ENCODE measurements at regions not wholly inside any gene's neighbourhood (a gene's known extent, or its start where the extent isn't known, plus 50 kb on each side); places are given as distances from the start of the nearest gene placed in this dataset.

- no peak for DNase-seq (ENCODE audit: low spot score)
These were observed 198.5 kb upstream of the RARB start for GRCh38 chr3:25229586-25229985.

DNA sequence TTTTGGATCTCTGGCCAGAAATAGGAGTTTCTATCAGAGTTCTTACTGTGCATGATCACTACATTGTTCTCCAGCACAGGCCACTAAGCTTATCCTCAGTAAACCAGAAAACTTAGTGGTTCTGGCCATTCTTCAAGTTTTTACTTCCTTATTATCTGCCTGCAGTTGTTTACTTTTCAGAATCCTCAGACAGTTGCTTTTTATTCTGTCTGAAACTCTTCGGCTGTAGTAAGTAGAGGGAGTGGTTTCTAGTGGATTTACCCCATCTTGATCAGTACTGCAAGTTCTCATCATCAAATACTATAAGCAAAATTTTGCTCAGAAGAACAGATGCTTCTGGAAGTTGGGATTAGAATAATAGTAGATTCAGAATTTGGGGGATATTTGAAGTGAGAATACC is 193.0 kb upstream of the RARB start:
- no peak for DNase-seq (ENCODE audit: low spot score)

DNA sequence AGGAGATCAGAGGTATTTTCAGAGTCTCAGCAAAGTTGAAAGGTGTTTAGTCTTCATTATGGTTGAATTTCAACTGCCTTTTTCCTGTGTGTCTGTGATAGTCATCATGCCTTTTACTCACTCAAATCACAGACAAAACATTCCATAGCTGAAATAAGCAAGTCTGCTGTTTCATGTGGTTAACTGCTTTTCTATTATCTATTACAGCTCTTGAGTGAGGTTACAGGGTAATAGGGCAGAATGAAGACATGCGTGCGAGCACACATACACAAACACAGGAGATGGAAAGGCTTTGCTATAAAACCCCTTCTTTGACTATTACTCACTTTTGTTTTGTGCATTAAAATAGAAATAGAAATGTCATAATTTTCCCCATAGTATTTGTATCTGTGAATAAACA is 192.6 kb upstream of the RARB start:
- DNase-seq (ENCODE audit: low spot score) = no peak

DNA sequence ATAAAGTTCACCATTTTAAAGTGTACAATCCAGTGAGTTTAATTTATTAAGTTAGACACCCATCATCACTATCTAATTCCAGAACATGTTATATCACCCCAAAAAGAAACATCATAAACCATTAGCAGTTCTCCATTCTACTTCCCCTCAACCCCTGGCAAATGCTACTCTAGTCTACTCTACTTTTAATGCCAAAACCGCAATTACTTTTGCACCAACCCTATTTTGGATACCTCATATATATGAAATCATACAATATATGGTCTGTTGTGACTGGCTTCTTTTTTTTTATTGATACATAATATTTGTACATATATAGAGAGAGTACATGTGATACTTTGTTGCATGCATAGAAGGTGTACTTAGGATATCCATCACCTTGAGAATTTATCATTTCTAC is 190.5 kb upstream of the RARB start:
- DNase-seq (ENCODE audit: low spot score) = no peak

- DNase-seq (ENCODE audit: low spot score) = no peak
These were observed 189.0 kb upstream of the RARB start for GRCh38 chr3:25239042-25239441.

DNA sequence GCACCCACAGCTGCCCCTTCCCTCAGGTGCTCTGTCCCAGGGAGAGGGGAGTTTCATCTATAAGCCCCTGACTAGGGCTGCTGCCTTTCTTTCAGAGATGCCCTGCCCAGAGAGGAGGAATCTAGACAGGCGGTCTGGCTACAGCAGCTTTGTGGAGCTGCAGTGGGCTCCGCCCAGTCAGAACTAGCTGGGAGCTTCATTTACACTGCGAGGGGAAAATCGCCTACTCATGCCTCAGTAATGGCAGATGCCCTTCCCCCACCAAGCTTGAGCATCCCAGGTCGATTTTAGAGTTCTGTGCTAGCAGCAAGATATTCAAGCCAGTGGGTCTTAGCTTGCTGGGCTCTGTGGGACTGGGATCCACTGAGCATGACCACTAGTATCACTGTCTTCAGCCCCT is 181.2 kb upstream of the RARB start:
- DNase-seq (ENCODE audit: low spot score) = no peak

- no peak for DNase-seq (ENCODE audit: low spot score)
These were observed 175.8 kb upstream of the RARB start for GRCh38 chr3:25252291-25252690.

GRCh38 chr3:25257026-25257425 is 171.0 kb upstream of the RARB start:
- DNase-seq (ENCODE audit: low spot score) = no peak

- peak; percentile 21 for DNase-seq (ENCODE audit: low spot score)
These were observed 168.2 kb upstream of the RARB start for GRCh38 chr3:25259871-25260270.

- DNase-seq (ENCODE audit: low spot score) = no peak
These were observed 165.7 kb upstream of the RARB start for GRCh38 chr3:25262322-25262721.

DNA sequence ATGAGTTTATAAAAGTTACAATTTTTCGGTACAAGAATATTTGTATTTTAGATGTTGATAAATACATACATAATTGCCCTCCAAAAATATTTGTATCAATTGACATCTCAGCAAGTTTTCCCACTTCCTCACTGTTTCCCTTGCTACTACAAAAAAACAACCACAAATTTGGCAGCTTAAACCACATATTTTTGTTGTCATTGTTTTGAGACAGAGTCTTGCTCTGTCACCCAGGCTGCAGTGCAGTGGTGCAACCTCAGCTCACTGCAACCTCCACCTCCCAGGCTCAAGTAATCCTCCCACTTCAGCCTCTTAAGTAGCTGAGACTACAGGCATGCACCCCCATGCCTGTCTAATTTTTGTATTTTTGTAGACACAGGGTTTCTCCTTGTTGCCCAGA is 162.8 kb upstream of the RARB start:
- DNase-seq (ENCODE audit: low spot score) = no peak

DNA sequence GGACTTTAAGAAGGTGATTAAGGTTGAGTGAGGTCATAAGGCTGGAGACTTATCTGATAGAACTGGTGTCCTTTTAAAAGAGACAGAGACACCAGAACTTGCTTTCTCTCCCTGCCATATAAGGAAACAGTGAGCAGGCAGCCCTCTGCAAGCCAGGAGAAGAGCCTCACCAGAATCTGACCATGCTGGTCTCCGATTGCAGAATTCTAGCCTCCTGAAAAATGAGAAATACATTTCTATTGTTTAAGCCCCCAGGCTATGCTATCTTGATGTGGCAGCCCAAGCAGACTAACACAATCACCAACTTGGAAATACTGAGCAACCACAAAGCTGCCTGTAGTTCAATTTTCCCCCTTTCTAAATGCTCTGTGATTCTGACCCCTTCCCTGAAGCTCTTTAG is 161.4 kb upstream of the RARB start:
- DNase-seq (ENCODE audit: low spot score) = no peak

DNA sequence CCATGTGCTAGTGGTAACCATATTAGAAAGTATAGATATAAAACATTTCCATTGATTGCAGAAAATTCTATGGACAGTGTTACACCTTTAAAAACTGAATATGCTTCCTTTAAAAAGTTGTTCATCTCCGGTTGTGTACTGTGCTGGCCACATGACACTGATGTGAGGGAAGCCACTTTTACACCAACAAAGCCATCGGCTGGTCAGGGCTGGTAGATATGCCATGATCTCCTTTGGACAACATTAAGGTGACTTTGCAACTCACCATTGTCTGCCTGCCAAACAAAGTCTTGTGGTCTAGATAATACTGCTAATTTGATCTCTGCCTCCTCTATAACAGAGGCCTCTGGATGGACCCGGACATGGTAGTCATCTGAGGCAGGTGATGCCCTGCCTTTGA is 156.0 kb upstream of the RARB start:
- no peak for DNase-seq (ENCODE audit: low spot score)

DNA sequence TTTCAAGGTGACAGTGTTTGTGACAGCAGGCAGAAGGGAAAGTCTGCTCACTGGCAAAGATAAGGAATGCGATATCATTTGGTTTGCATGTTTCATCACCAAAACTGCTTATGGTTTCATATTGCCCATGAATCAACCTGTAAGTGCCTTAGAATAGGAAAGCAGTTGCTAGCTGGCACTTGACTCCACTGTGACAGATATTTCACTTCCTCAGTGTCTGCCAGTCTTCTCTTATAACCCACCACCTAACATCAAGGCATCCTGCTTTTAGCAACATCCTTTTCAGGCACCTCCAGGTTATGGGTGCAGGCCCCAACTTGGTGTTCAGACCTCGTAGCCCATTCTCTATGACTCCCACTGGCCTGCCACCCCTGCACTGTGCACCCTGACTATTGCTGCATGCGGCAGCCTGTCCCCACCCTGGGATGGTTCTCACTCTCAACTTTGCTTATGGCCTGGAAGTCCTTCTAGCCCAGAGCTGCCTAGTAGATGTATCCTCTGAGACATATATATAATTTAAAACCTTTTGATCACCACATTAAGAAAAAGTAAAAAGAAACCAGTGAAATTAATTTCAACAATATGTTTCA is 154.4 kb upstream of the RARB start:
- no peak for DNase-seq (ENCODE audit: low spot score)

- no peak for DNase-seq (ENCODE audit: low spot score)
These were observed 150.6 kb upstream of the RARB start for GRCh38 chr3:25277503-25277902.

- DNase-seq (ENCODE audit: low spot score) = no peak
These were observed 146.9 kb upstream of the RARB start for GRCh38 chr3:25281041-25281731.

- no peak for DNase-seq (ENCODE audit: low spot score)
These were observed 146.3 kb upstream of the RARB start for GRCh38 chr3:25281732-25282126.

- DNase-seq (ENCODE audit: low spot score) = no peak
These were observed 144.4 kb upstream of the RARB start for GRCh38 chr3:25283613-25284012.

GRCh38 chr3:25284249-25284648 is 143.8 kb upstream of the RARB start:
- DNase-seq (ENCODE audit: low spot score) = no peak

DNA sequence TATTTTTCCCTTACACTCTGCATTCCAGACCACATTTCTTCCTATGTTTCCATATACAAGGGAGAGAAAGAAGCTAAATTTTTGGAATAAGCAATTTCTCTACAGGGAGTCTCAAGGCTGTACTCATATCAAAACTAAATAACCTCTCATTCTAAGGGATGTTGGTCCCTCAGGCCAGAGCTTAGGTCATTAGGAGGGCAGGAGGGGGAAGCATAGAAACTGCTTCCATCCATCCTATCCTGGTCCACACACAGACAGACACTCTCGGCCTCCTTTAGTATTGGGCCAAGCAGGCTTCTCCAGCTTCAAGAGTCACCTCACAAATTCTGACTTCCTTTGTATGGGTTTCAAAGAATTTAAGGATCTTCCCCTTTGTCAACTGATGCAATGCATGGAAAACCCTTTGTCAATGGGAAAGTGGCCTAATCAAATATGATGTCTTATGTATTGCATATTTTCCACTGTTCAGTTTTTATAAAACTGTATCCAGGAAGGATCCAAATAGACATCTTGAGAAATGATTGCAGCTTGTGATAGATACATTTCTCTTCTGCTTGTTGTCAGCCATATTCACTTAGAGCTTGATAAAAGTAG is 140.7 kb upstream of the RARB start:
- no peak for DNase-seq (ENCODE audit: low spot score)

- DNase-seq (ENCODE audit: low spot score) = no peak
These were observed 139.7 kb upstream of the RARB start for GRCh38 chr3:25288413-25288812.

- DNase-seq (ENCODE audit: low spot score) = no peak
These were observed 138.9 kb upstream of the RARB start for GRCh38 chr3:25289156-25289555.

GRCh38 chr3:25289663-25290062 is 138.4 kb upstream of the RARB start:
- no peak for DNase-seq (ENCODE audit: low spot score)

DNA sequence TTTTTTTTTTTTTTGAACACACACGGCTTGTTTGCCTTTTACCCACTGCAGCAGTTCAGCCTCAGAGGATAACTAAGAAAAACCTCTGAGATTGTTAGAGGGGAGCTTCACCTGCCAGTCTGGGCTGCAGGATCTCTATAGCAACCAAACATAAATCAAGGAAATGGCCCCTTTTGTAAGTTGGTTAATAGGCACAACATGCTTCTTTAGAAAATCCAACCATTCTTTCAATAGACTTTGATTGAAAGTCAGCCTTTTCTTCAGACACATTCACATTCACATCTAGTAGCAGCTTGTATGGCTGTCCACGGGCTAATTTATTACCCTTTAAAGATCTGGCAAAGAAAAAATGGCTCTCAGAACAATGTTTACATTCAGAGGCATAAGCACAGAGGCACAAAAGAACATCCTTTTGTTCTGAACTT is 136.6 kb upstream of the RARB start:
- no peak for DNase-seq (ENCODE audit: low spot score)

Measured in Ammon's horn (tissue), 1 donor.